ENCODE measurements at regions not wholly inside any gene's neighbourhood (a gene's known extent, or its start where the extent isn't known, plus 50 kb on each side); places are given as distances from the start of the nearest gene placed in this dataset.
"Not testable (repeated sequence)": the region's sequence is repeated elsewhere in the genome, so short reads cannot be mapped to it uniquely, and the experiment has no call there.

DNA sequence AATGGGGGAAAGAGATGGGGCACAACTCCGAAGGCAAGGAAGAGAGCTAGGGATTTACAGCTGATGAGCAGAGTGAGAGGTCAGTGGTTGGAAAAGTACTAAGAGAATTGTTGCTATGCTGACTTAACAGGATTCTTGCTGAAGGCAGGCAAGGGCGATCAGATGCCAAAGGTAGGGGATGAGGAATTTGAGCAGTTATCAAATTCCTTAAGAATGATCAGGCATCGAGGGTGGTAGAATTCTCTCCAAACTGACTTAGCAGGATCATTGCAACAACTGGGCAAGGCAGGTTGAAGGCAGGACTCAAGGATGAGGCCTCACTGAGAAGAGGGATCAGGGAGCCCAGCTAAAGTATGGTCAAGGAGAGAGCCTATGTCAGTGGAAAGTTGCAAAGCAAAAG is 171.0 kb downstream of the HSD17B3 start:
- peak; percentile 15 for DNase-seq

DNA sequence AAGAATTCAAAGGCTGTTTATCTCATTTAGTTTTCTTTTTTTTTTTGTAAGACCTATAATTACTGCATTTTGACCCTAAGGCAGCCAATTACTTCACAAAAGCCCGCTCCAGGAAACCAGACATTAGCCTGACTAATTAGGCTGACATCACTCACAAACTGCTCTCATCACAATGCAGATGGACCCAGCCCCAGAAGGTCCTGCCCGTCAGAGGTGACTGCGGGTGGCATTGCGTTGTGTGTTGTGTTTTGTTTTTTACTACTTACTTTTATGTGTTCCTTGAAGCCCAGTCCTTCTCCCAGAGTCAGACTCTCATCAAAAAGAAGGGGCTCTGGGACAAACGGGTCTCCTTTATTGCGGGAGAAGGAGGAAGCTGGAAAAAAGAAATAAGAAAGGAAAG is 172.2 kb downstream of the HSD17B3 start:
- no peak for DNase-seq

DNA sequence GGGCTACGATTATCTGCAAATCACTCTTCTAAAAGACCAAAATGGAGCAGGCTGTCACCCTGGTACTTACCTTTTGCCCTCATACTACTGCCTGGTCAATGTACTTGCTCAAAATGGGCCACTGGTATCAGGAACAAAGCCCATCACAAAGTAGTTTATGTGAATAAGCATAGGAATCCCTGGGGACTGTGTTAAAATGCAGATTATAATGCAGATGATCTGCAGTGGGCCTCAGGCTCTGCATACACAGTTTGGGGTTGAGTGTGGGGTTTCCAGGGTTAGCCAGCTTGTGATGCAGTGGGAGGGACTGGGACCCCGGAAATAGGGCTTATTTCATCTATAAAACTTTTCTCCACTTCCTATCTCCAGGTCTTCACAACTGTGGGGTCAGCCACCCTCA is 173.1 kb downstream of the HSD17B3 start:
- no peak for DNase-seq

DNA sequence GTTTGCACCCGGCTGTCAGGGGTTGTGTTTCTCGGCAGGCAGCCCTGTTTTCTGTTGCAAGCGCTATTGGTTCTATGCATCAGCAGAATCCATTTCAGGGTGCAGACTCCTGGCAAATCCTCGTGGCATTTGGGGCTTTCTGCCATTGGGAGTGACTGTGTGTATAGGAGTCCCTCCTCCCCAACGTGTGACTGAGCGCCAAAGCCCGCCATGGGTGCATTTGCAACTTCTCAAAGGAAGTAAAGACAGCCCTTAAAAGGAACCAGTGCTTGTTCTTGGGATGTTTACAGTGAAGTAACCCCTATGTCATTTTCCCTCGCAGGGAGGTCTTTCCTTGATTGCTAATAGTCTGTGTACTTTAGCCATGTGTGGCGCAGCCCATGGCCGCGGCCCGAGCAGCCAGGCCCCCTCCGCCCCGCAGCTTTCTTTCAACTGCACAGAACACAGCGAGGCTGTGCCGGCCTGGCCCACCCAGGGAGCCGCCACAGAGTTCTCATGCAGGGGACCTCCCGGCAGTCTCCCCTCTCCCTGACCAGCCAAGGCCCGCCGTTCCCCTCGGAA is 175.6 kb downstream of the HSD17B3 start:
- DNase-seq: no peak

DNA sequence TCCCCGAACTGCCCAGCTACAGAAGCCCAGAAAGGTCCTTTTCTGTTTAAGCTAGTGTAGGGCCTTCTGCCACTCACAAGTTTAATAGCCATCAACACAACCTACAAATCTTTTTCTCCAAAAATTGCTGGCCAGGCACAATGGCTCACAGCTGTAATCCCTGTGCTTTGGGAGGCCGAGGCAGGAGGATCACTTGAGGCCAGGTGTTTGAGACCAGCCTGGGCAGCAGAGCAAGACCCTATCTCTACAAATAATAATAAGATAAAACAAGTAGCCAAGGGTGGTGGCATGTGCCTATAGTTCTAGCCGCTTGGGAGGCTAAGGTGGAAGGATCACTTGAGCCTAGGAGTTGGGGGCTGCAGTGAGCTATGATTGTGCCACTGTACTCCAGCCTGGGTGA is 176.4 kb downstream of the HSD17B3 start:
- no peak for DNase-seq

DNA sequence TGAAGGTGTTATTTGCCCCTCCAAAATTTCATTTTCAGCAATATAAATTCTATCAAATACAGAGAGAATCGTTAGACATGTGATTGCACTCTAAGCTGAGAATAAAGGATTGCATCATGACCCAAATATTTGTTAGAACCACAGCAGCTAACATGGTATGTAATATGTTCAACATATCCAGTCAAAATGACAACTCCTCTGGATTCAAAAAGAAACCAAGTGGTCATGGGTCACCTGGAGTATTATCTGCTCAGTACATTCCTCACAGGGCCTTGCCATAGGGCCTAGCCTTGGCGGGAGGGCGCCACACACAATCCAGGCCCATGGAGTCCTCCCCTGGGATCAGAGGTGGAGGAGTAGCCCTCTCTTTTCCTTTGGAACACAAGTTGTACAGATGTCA is 179.2 kb downstream of the HSD17B3 start:
- DNase-seq: peak; percentile 64

DNA sequence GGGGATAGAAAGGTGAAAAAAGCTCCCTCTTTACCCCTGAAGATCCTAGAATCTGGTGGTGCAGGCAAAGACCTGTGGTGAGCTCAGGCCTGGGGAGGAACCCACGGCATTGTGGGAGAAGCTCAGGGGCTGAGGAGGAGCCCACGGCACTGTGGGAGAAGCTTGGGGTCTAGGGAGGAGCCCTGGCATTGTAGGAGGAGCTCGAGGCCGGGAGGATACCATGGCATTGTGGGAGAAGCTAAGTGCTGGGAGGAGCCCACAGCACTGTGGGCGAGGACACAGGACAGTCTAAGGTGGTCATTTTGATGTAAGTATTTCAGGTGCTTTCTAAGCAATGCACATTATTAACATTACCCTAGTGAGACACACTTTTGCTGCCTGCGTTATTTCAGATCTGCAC is 179.7 kb downstream of the HSD17B3 start:
- no peak for DNase-seq

DNA sequence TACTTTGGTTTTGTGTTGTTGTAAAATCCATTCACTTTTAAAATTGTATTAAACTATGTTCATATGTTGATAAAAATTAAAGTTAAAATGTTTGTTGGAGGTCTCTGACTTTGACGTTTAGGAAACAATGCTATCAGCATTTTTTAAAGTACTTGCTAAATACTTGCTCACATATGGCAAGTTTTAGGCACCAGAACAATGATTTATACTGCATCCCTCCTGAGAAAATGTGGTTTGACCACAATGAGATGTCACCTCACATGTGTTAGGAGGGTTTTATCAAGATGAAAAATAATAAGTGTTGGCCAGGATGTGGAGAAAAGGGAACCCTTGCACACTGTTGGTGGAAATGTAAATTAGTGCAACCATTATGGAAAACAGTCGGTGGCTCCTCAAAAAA is 180.8 kb downstream of the HSD17B3 start:
- no peak for DNase-seq

DNA sequence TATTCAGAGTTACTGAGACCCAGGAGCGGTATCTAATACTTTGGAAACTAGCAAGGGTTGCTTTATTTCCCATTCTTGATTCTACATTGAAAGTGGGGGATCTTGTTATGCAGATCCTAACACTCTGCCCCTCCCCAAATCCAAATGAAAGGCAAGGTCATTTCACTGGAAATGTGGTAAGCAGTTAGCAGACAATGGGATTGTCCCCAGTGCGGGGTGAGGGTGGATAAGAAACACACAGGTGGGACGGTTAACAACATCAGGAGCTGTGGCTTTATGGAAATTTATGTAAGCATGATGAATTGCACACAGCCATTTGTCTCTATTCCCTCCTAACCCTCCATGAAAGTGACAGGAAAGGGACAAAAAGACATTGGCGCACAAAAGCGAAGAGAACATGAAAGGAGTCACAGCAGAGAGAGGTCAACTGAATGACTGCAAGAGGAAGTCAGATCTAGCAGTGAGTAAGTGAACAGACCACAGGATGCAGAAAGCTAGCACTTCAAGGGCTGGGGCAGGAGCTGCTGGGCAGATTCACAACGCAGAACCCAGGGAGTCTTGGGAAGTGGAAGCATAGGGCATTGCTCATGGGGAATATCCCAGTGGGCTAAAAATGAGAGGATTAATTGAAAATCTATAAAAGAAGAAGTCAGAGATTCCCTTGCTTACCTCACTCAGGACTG is 184.4 kb downstream of the HSD17B3 start:
- DNase-seq: no peak

DNA sequence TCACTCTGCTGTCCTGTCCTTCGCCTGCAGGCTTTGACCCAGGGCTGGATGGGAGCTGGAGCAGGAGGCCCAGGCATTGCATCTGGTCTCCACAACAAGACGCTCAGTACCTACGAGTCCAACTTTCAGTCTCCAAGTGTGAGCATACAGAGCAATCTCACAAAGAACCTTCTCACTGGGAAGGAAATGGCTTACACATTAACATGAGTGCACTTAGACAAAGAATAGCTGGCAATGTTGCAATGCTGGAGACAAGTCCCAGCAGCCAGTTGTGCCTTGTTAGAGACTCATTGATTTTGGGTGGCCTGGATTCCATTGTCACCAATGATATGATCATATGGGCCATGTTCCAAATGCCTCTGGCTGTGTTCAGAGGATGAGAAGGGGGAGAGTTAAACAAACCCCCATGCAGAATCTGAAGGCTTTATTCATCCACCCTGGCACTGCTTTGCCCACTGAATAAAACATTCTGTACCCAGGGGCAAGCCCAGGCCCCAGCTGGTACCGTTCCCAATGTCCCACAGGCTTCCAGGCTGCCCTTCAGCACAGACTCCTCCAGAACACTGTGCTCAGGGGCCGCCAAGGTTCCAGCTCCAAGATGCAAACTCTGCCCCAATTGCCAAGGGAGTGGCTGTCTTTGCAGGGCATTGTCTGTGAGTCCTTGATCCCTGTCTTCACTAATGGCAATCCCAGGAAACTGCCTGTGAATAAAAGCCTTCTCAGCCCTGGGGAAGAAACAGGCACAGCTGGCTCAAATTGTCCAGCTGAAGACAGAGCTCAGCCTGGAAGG is 185.5 kb downstream of the HSD17B3 start:
- no peak for DNase-seq

DNA sequence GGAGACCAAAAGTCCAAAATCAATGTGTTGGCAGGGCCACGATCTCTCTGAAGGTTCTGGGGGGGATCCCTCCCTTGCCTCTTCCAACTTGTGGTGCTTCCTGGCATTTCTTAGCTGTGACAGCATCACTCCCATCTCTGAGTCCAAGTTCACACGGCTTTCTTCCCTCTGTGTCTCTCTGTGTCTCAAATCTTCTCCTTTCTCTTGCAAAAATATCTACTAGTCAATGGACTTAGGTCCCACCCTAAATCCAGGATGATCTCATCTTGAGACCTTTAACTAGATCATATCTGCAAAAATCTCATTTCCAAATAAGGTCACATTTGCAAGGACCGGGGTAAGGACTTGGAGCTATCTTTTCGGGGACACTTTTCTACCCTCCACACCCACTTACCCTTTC is 186.1 kb downstream of the HSD17B3 start:
- no peak for DNase-seq

DNA sequence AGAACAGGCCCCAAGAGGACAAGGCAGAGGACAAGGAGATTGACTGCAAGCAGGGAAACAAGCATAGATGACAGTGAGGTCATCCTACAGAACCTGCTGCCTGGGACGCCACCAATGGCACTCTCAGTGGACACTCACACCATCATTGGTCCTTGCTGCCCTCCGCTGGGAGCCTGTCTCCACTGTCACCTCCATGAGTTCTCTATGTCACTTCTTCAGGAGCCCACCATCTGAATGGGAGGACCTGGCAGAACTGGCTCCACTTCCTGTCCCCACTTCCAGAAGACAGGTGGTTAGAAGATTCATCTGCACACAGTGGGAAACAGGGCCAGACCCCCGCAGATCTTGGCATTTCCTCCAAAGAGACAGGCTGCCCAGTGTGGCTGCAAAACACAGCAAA is 188.9 kb downstream of the HSD17B3 start:
- no peak for DNase-seq

DNA sequence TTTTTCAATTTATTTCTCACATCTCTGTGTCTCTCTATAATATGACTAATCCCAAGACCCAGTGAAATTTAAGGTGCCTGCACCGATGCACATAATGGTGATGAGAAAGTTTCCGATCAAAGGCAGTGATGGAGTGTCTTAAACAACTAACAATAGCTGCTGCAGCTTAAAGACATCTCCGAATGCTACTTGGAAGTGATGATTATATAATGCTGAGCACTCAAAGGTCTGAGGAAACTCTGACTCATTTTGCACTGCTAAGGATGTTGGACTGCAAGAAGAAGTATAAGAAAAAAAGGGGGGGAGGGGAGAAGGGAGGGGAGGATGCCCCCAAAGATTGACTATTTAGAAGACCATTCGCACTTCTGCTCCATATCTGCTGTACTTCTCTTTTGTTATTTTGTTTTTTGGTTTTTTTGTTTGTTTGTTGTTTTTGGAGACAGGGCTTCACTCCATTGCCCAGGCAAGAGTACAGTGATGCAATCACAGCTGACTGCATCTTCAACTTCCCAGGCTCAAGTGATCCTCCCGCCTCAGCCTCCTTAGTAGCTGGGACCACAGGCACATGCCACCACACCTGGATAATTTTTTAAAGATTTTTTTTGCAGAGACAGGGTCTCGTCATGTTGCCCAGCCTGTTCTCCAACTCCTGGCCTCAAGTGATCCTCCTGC is 192.2 kb downstream of the HSD17B3 start:
- peak; percentile 19 for DNase-seq

DNA sequence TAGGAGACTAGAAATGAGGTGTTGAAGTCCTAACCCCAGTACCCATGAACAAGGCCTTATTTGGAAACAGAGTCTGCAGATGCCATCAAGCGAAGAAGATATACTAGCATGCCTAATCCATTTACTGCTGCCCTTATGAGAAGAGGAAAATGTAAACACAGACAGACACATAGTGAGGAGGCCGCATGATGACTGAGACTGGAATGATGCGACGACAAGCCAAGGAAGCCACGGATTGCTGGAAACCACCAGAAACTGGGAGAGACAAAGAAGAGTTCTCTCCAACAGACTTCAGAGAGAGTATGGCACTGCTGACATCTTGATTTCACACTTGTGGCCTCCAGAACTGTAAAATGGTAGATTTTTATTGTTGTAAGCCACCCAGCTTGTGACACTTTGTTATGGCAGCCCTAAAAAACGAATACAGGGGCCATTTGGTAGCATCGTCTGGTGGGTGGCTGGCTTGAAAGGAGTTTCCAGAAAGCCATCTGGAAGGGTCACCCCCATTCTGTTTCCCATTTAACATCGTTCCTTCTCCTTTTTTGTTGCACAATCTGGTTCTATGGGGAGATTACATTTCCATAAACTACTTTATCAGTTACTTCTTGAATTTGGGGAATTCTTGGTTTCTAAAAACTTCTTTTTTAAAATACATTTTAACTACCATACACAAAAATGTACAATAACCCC is 193.1 kb downstream of the HSD17B3 start:
- no peak for DNase-seq

DNA sequence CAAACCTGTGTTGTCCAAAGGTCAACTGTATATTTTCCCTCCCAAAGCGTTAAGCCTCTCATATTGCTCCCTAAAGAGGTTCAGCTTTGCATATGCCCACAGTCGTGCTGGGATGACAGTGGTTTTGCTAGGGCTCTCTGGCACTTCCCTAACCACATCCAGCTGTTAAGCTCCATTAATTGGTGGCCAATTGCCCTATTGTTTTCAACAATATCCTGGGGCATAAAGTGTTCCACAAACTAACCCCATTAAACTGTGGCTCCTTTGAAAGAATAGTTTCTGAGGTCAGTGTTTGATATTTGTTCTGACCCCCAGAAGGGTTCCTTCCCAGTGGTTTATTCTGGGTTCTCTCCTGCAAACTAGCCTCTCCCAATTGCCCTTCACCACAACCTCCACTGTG is 194.5 kb downstream of the HSD17B3 start:
- DNase-seq: no peak

DNA sequence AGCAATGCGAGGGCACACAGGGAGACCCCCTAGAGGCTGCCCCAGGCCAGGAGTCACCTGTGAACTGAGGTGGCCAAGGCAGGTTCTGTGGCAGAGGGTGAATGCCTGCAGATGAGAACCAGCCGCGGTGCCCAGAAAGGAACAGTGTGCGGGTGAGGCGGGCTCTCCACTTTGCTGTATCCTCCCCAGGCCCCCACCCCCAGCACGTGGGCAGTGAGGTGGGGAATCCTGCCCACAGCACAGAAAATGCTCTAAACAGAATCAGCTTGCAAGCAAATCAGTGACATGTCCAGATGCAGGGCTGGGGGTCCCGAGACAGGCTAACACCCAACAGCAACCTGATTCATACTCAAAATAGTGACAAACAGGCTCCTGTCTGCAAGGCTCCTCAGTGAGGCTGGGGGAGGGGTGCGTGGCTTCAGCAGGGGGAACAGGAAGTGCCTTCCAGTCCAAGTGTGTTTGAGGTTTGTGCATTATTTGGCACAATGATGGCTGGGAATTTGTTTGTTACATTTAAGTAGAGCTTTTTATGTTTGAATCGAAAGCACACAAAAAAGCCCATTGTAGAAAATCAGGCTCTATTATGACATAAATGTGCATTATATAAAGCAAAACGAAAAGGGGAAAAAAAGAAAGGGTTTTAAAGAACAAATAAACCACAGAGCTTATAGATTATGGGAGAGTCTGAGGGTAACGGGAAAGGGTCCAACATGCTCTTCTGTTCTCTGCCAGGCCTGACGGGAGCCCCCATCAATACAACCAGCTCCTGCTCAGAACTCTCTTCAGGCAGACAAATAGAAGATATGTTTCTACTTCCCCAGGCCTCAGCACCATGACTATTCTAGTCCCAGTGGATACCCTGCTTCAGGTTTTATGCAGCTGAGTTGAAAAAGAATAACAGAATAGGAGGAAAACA is 201.3 kb downstream of the HSD17B3 start:
- DNase-seq: no peak

DNA sequence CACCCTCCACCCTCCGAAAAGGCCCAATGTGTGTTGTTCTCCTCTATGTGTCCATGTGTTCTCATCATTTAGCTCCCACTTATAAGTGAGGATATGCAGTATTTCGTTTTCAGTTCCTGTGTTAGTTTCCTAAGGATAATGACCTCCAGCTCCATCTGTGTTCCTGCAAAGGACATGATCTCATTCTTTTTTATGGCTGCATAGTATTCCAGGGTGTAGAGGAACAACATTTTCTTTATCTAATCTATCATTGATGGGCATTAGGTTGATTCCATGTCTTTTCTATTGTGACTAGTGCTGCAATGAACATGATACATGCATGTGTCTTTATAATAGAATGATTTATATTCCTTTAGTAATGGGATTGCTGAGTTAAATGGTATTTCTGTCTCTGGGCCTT is 211.3 kb downstream of the HSD17B3 start:
- not testable (repeated sequence) for DNase-seq

DNA sequence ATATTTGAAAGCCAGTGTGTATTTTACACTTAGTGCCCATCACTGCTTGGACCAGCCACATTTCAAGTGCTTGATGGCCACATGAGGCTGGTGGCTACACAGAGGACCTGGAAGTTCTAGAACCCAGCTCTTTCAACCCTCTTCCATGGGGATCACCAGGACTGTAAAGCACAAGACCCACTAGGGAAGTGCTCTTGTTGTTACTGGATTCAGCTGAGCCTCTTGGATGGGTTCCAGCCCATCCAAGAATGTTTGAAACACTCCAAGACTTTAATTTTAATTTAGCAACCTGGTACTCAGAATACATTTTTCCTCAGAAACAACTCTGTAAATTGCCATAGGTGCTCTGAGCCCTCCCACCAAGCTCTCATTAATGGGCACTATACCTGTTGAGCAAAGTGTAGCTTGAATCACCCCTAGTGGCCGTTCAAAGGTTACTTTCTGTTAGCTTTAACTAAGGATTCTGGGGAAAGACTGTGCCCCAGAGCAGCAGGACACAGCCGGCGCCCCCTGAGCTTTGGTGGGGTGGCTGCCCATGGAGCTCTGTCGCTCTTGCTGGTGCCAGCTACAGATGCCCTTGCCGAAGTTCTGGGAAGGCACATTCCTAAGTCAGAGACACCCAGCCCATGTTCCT is 212.4 kb downstream of the HSD17B3 start:
- no peak for DNase-seq

DNA sequence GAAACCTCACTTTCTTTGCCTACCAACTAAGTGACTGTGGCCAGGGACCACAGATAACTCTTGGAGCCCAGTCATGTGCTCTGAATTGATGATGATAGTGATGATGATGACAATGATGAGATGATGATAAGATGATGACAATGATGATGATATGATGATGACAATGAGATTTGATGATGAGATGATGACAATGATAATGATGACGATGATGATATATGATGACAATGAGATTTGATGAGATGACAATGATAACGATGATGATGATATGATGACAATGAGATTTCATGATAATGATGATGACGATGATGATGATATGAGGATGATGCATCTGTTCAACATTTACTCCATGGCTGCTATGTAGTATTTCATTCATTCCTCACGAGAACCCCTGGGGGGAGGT is 213.0 kb downstream of the ERCC6L2 start:
- no peak for DNase-seq

DNA sequence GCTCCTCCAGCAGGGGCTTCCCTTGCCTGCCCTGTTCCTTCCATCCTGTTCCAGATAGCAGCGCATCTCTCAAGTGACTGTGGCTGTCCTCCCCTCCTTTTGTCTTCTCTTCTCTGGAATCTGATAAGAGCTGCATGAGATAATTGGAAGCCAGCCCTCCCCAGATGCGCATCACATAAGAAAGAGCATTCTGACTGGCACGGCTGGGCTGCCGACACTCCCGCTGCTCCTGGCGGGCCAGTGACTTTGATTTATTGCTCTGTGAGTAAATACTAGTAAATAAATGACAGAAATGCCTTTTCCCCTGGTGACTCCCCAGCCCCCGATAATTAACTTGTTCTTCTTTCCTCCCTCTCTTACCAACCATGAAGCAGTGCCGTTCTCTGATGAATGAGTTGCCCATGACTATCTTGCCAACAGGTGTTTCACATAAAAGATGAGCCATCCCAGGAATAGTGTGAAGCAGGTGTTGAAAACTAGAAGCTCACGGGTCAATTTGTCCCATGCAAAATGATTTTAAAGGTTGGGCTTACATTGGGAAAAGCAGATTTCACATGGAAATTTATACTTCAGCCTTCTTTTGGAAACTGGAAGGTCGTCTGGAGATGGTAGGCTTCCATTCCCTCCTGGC is 212.3 kb downstream of the ERCC6L2 start:
- DNase-seq: no peak

DNA sequence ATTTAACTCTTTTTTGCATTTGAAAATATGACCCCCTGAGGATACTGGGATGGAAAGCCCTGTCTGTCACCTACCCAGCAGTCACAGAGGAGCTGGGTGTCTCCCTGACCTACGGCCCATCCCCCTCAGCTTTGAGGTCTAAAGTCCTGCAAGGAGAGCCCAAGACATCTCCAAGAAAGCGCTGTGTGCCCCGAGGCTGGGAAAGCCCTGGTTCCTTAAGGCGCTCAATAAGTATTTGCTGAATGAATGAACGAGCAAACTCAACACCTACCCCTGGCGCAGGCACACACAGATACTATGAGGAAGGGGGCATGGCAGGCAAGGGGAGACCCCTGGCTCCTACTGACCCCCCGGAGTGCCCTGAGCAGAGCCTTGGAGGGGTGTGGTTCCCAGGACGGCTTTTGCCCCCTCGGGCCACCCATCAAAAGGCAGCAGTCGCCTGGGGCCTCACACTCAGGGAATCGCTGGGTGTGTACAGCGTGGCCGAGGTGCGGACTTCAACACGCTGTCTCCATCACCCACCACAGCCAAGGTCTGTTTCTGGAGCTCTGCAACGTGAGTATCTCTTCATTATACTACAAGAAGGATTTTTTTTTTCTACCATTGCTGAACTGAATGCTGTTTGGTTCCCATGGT is 211.6 kb downstream of the ERCC6L2 start:
- no peak for DNase-seq
